Astrocyte of the cerebellum (primary cell): ENCODE measurements at regions not wholly inside any gene's neighbourhood (a gene's known extent, or its start where the extent isn't known, plus 50 kb on each side); places are given as distances from the start of the nearest gene placed in this dataset.

Experiments used
- DNase-seq: peaks from one replicate; pipeline ENCODE4 v3.0.0-alpha.2; 2011; ENCODE audit warnings: low read depth
- H3K4me3 ChIP-seq: 2 replicates; pipeline ENCODE4 v1.5.1; 2011; ENCODE audit warnings: mild to moderate bottlenecking, low read depth, low read length, moderate library complexity
- CTCF ChIP-seq: IDR thresholded peaks from 2 replicates; pipeline ENCODE4 v1.5.1; 2012; ENCODE audit warnings: low read length, low read depth, moderate library complexity, mild to moderate bottlenecking; ENCODE audit errors: missing control alignments
- in situ Hi-C: cut with HindIII; loops from 2 replicates; pipeline ENCODE4 v1.10.0; 2017; ENCODE audit warnings: low sequenced_read_pairs

GRCh38 chr1:228876187-228876586, 140.9 kb downstream of the RHOU start:
- no peak for TF ChIP-seq CTCF
- DNase-seq: no peak
- H3K4me3 ChIP-seq: no peak overlapping the region

GRCh38 chr1:228879164-228879563, 143.9 kb downstream of the RHOU start:
- no peak for DNase-seq
- no peak for TF ChIP-seq CTCF
- in situ Hi-C loops: loop anchor here (5.0 kb wide), 1 partner anchor 163 kb away; no protein-coding TSS in a partner anchor
- H3K4me3 ChIP-seq: no peak overlapping the region

More at GRCh38 chr1:228876187-228876586, 140.9 kb downstream of the RHOU start:
- in situ Hi-C loops: loop anchor here (5.0 kb wide), 1 partner anchor 166 kb away; no protein-coding TSS in a partner anchor

- DNase-seq: no peak
- in situ Hi-C loops: no loop called here
- H3K4me3 ChIP-seq: no peak overlapping the region
- TF ChIP-seq CTCF: no peak
These were observed 146.9 kb downstream of the RHOU start for GRCh38 chr1:228882041-228882770.

- DNase-seq: no peak
- H3K4me3 ChIP-seq: no peak overlapping the region
- in situ Hi-C loops: no loop called here
- TF ChIP-seq CTCF: no peak
These were observed 147.6 kb downstream of the RHOU start for GRCh38 chr1:228882771-228883450.

GRCh38 chr1:228883535-228883934, 148.3 kb downstream of the RHOU start:
- TF ChIP-seq CTCF: no peak
- no peak overlapping the region for H3K4me3 ChIP-seq
- in situ Hi-C loops: no loop called here
- no peak for DNase-seq

GRCh38 chr1:228884196-228884595, 148.9 kb downstream of the RHOU start:
- no peak for TF ChIP-seq CTCF
- no peak overlapping the region for H3K4me3 ChIP-seq
- no peak for DNase-seq
- in situ Hi-C loops: no loop called here
